Uterus (tissue), 2 donors: ENCODE measurements at regions not wholly inside any gene's neighbourhood (a gene's known extent, or its start where the extent isn't known, plus 50 kb on each side); places are given as distances from the start of the nearest gene placed in this dataset.

Experiments used
- POLR2A ChIP-seq, 2 donors: fragments of 450-650 bp; IDR thresholded peaks; one replicate each; pipeline ENCODE4 v1.6.1; 2016; ENCODE audit warnings: antibody characterized with exemption in 2 of 2, mild to moderate bottlenecking in 1 of 2, moderate library complexity in 1 of 2
- TF ChIP-seq, protein P1 (sequence below), 4 experiments: fragments of 200-600 bp in 2 of 4; fragments of 450-650 bp in 2 of 4; sonication (generic) in 2 of 4; IDR thresholded peaks; one replicate each; pipeline ENCODE4 v1.5.1; 2016 to 2019; ENCODE audit warnings: antibody characterized with exemption in 4 of 4, mild to moderate bottlenecking in 2 of 4, moderate library complexity in 1 of 4

DNA sequence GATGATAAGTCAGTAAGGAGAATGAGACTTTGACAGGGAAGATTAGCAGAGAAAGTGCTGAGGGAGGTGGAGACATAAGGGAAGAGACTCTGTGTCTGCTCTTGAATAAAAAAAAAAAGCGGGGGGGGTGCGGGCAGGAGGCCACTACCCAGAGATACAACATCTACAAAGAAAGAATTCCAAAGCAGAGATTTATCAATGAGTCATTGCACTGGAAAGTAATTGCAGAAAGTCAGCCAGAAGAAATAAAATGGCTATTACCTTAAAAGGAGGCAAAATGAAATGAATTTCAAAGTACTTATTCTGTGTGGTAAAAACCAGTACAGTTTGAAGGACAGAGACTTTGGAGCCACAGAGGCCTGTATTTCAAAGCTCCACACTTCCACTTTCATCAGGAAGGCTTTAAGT is 267.1 kb upstream of the PRKD1 start:
- TF ChIP-seq, protein P1, sequence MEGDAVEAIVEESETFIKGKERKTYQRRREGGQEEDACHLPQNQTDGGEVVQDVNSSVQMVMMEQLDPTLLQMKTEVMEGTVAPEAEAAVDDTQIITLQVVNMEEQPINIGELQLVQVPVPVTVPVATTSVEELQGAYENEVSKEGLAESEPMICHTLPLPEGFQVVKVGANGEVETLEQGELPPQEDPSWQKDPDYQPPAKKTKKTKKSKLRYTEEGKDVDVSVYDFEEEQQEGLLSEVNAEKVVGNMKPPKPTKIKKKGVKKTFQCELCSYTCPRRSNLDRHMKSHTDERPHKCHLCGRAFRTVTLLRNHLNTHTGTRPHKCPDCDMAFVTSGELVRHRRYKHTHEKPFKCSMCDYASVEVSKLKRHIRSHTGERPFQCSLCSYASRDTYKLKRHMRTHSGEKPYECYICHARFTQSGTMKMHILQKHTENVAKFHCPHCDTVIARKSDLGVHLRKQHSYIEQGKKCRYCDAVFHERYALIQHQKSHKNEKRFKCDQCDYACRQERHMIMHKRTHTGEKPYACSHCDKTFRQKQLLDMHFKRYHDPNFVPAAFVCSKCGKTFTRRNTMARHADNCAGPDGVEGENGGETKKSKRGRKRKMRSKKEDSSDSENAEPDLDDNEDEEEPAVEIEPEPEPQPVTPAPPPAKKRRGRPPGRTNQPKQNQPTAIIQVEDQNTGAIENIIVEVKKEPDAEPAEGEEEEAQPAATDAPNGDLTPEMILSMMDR (IDR thresholded peaks at IDR 0.05), result no peak
- TF ChIP-seq POLR2A (IDR thresholded peaks at IDR 0.05), result no peak
